Eye (tissue), 1 donor: ENCODE measurements at regions not wholly inside any gene's neighbourhood (a gene's known extent, or its start where the extent isn't known, plus 50 kb on each side); places are given as distances from the start of the nearest gene placed in this dataset.

ENCODE experiments used
- DNase-seq: peaks from one replicate; pipeline ENCODE4 v3.0.0-alpha.2; 2015

DNA sequence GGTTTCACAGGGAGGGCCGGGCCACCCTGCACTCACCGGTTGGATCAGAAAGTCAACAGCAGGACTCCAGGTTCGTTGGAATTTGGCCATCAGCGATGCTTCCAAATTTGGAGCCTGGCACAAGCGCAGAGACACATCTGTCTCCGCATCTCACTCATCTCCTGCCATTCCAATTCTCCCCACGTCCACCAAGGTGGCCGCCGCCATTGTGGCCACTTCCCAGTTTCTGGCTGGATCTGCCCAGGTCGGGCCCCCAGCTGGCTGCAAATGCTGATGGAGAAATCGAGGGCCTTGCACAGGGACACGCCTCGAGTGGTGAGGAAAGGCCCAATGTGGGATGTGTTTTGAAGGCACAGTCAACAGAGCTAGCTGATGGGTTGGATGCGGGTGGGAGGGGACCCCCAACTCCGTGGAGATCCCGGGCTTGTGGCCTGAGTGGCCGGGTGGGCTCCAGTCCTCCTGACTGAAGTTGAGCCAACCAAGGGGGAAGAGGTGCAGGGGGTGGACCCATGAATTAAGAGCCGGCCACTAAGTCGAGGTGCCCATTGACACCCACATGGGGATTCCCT, 102.7 kb downstream of the CRYAA start:
- no peak for DNase-seq

GRCh38 chr21:43270800-43271301, 102.0 kb downstream of the CRYAA start:
- no peak for DNase-seq

GRCh38 chr21:43269957-43270705, 101.3 kb downstream of the CRYAA start:
- no peak for DNase-seq

- no peak for DNase-seq
Measured at GRCh38 chr21:43269440-43269839, 100.6 kb downstream of the CRYAA start.

DNA sequence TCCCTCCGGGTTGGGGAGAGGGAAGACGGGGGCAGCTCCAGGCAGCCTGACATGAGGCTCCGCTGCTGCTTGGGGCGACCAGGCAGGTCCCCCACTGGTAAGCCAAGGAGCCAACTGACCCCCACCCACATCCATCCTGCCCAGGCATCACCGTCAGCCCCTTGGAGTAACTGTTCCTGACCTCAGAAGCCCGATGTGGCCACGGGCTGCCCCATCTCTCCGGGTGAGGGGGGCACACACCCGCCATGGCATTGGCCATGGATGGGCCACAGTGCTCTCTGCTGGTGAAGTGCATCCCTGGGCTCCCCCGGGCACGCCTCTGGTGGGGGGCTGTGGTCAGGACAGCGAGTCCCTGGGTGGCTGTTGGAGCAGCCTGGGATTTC, 100.0 kb downstream of the CRYAA start:
- no peak for DNase-seq

- no peak for DNase-seq
Measured at GRCh38 chr21:43268086-43268803, 99.4 kb downstream of the CRYAA start.

DNA sequence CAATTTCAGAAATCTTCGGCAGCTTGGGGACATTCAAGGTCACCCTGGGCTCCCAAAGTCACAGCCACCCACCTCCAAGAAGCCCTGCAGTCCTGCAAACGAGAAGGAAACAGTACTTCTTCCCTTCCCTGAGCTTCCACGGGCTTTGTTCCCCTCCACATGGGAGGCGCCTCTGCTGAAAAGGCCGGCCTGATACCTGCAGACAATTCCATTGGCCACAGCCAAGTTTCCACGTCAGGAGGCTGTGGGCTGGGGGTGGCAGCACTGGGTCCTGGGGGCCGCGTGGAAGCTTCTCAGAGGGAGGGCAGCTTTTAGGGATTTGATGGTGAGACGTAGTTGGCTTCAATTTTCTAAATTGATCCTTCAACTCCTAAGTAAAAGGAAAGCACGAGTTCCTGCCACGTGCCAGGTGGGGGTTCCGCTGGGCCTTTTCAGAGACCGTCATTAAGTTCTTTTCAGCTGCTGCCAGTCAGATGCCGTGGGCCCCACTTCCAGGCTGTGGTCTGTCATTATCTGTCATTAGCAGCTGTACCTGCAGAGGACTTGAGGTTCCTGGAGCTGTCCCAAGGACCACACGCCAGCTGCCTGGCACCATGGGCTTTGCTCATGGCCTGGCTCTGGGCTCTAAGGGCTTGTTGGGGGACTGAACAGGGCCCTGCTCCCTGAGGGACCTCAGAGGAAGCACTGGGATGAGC, 98.7 kb downstream of the CRYAA start:
- DNase-seq, result no peak

- DNase-seq, result no peak
Measured at GRCh38 chr21:43266534-43266933, 97.7 kb downstream of the CRYAA start.

DNA sequence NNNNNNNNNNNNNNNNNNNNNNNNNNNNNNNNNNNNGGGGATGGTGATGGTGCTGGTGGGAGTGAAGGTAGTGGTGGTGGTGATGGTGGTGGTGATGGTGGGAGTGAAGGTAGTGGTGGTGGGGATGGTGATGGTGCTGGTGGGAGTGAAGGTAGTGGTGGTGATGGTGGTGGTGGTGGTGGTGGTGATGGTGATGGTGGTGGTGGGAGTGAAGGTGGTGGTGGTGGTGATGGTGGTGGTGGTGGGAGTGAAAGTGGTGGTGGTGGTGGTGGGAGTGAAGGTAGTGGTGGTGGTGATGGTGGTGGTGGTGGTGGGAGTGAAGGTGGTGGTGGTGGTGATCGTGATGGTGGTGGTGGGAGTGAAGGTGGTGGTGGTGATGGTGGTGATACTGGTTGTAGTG, 93.6 kb downstream of the CRYAA start:
- DNase-seq, result no peak
